HEK293 (cell line): ENCODE measurements at regions not wholly inside any gene's neighbourhood (a gene's known extent, or its start where the extent isn't known, plus 50 kb on each side); places are given as distances from the start of the nearest gene placed in this dataset.

Source experiments
- CTCF ChIA-PET: fragments of 350-600 bp; formaldehyde crosslinking; extraction: SDS; loops from one replicate; lab custom pipeline; 2021; ENCODE audit warnings: antibody characterized with exemption; lab: Yijun Ruan, JAX
- POLR2A ChIA-PET: fragments of 300-600 bp; formaldehyde crosslinking; extraction: SDS; loops from one replicate; lab custom pipeline; 2020; ENCODE audit warnings: antibody characterized with exemption, inconsistent platforms; lab: Yijun Ruan, JAX
- H3K27ac ChIP-seq: fragments of 200-500 bp; sonication (Bioruptor generic); 2 replicates; pipeline ENCODE4 v1.5.1; 2014; ENCODE audit warnings: low read depth, low read length, control low read depth, inconsistent platforms; ENCODE audit errors: extremely low read depth
- H3K36me3 ChIP-seq, 2 experiments: fragments of 200-500 bp in 1 of 2; sonication (Bioruptor generic) in 1 of 2; 1 replicate in 1 of 2; 2 replicates in 1 of 2; pipeline ENCODE4 v1.5.1; 2014 to 2017; ENCODE audit warnings: inconsistent platforms in 2 of 2, low read length in 2 of 2; ENCODE audit not compliant: control insufficient read depth in 2 of 2, insufficient read depth in 1 of 2
- H3K4me1 ChIP-seq: fragments of 200-500 bp; sonication (Bioruptor generic); 2 replicates; pipeline ENCODE4 v1.5.1; 2014; ENCODE audit warnings: mild to moderate bottlenecking, low read length, inconsistent platforms; ENCODE audit not compliant: control insufficient read depth, insufficient read depth
- H3K4me3 ChIP-seq: 2 replicates; pipeline ENCODE4 v1.5.1; 2011; ENCODE audit warnings: low read depth, mild to moderate bottlenecking, control low read depth, low read length, moderate library complexity
- H3K9me3 ChIP-seq: fragments of 200-500 bp; sonication (Bioruptor generic); 2 replicates; pipeline ENCODE4 v1.5.1; 2014; ENCODE audit warnings: low read depth, low read length, inconsistent platforms; ENCODE audit not compliant: control insufficient read depth, insufficient read depth
- GLIS2 ChIP-seq: fragments of 450-650 bp; formaldehyde crosslinking; IDR thresholded peaks from 2 replicates; pipeline ENCODE4 v1.5.1; 2016; ENCODE audit warnings: missing biosample characterization, missing genetic modification characterization
- INSM2 ChIP-seq: fragments of 450-650 bp; formaldehyde crosslinking; IDR thresholded peaks from 2 replicates; pipeline ENCODE4 v1.5.1; 2016; ENCODE audit warnings: missing biosample characterization, missing genetic modification characterization
- KLF9 ChIP-seq: fragments of 450-650 bp; formaldehyde crosslinking; IDR thresholded peaks from 2 replicates; pipeline ENCODE4 v1.5.1; 2016; ENCODE audit warnings: missing biosample characterization, missing genetic modification characterization, low read depth
- OSR2 ChIP-seq: fragments of 450-650 bp; formaldehyde crosslinking; IDR thresholded peaks from 2 replicates; pipeline ENCODE4 v1.5.1; 2016; ENCODE audit warnings: missing biosample characterization, missing genetic modification characterization
- PRDM10 ChIP-seq: fragments of 450-650 bp; formaldehyde crosslinking; IDR thresholded peaks from 2 replicates; pipeline ENCODE4 v1.5.1; 2016; ENCODE audit warnings: missing biosample characterization, missing genetic modification characterization
- PRDM2 ChIP-seq: fragments of 450-650 bp; formaldehyde crosslinking; IDR thresholded peaks from 2 replicates; pipeline ENCODE4 v1.5.1; 2016; ENCODE audit warnings: missing biosample characterization, missing genetic modification characterization, borderline replicate concordance
- TCF7L2 ChIP-seq: IDR thresholded peaks from 2 replicates; pipeline ENCODE4 v1.6.1; 2011; ENCODE audit warnings: low read depth, mild to moderate bottlenecking, inconsistent platforms, low read length, moderate library complexity, borderline replicate concordance
- TSHZ1 ChIP-seq: fragments of 450-650 bp; formaldehyde crosslinking; IDR thresholded peaks from 2 replicates; pipeline ENCODE4 v1.5.1; 2016; ENCODE audit warnings: missing biosample characterization, missing genetic modification characterization, borderline replicate concordance
- ZNF175 ChIP-seq: fragments of 450-650 bp; formaldehyde crosslinking; IDR thresholded peaks from 2 replicates; pipeline ENCODE4 v1.5.1; 2016; ENCODE audit warnings: missing biosample characterization, missing genetic modification characterization
- ZNF184 ChIP-seq: fragments of 450-650 bp; IDR thresholded peaks from 2 replicates; pipeline ENCODE4 v1.5.1; 2018; ENCODE audit warnings: missing biosample characterization, mild to moderate bottlenecking, missing genetic modification characterization
- ZNF350 ChIP-seq: fragments of 450-650 bp; formaldehyde crosslinking; IDR thresholded peaks from 2 replicates; pipeline ENCODE4 v1.5.0; 2017; ENCODE audit warnings: missing biosample characterization, mild to moderate bottlenecking, missing genetic modification characterization
- ZNF398 ChIP-seq: fragments of 450-650 bp; formaldehyde crosslinking; IDR thresholded peaks from 2 replicates; pipeline ENCODE4 v1.5.1; 2017; ENCODE audit warnings: missing biosample characterization, missing genetic modification characterization
- ZNF48 ChIP-seq: fragments of 450-650 bp; formaldehyde crosslinking; IDR thresholded peaks from 2 replicates; pipeline ENCODE4 v1.5.1; 2016; ENCODE audit warnings: missing biosample characterization, missing genetic modification characterization
- ZNF544 ChIP-seq: fragments of 450-650 bp; formaldehyde crosslinking; IDR thresholded peaks from 2 replicates; pipeline ENCODE4 v1.5.0; 2017; ENCODE audit warnings: missing biosample characterization, missing genetic modification characterization
- ZNF707 ChIP-seq: fragments of 450-650 bp; formaldehyde crosslinking; IDR thresholded peaks from 2 replicates; pipeline ENCODE4 v1.5.1; 2016; ENCODE audit warnings: missing biosample characterization, missing genetic modification characterization
- ZSCAN16 ChIP-seq: fragments of 450-650 bp; formaldehyde crosslinking; IDR thresholded peaks from 2 replicates; pipeline ENCODE4 v1.5.1; 2016; ENCODE audit warnings: missing biosample characterization, missing genetic modification characterization

GRCh38 chr21:17081193-17081592 lies 431.6 kb upstream of the CXADR start (continued):
- TF ChIP-seq INSM2 (tag by site-specific recombination) (no peak), ZNF184 (tag by site-specific recombination) (no peak), ZNF398 (tag by site-specific recombination) (no peak), ZNF544 (tag by site-specific recombination) (no peak), TSHZ1 (tag by site-specific recombination) (no peak)

- POLR2A ChIA-PET = no interaction called here
- Histone ChIP-seq H3K4me1 (0 out of 2 replicates have a peak, but pooled peaks cover 4% of the 10 kb centered on the region), H3K27ac (no peak overlapping the region), H3K9me3 (no peaks in the 10 kb centered on the region), H3K36me3 (no peaks in the 10 kb centered on the region), H3K4me3 (no peak overlapping the region)
- CTCF ChIA-PET = no interaction called here
- TF ChIP-seq ZNF707 (no peak), TCF7L2 (peak; percentile 48; the same call in 1 of the 2 replicates), ZNF398 (tag by site-specific recombination) (no peak), GLIS2 (tag by site-specific recombination) (no peak), ZNF350 (tag by site-specific recombination) (no peak), KLF9 (no peak), PRDM2 (tag by site-specific recombination) (no peak), ZNF175 (tag by site-specific recombination) (no peak), OSR2 (0 out of 2 replicates have a peak, but pooled peaks have one; percentile 21), ZSCAN16 (no peak), ZNF48 (tag by site-specific recombination) (no peak), PRDM10 (tag by site-specific recombination) (no peak)
These were observed 429.9 kb upstream of the CXADR start for GRCh38 chr21:17082843-17083483.
